ENCODE measurements at regions not wholly inside any gene's neighbourhood (a gene's known extent, or its start where the extent isn't known, plus 50 kb on each side); places are given as distances from the start of the nearest gene placed in this dataset.

DNA sequence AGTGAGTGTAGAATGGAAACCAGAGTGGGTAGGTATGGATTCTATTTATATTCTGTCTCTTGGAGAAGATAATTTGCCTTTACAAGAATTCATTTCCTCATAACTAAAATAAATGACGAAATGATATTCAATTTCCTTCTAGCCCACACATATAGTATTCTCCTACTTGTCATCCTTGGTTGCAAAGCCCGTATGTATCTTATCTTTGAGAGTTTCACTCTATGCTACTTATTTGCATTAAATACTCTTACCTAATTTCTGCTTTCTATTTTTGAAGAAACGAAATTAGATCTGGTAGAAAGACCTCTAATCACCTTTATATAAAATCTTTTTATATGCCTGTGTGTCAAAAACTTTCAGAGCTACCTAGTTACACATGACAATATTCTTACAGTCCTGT lies 457.7 kb downstream of the NKX6-1 start:
- TF ChIP-seq POLR2A (IDR thresholded peaks at IDR 0.05; ENCODE audit: low read depth, low read length) = no peak
- TF ChIP-seq RAD21 (IDR thresholded peaks at IDR 0.05; ENCODE audit: low read length) = no peak
- TF ChIP-seq NFE2L2 (IDR thresholded peaks at IDR 0.05; ENCODE audit: low read depth, low read length) = no peak
- TF ChIP-seq, protein P1, sequence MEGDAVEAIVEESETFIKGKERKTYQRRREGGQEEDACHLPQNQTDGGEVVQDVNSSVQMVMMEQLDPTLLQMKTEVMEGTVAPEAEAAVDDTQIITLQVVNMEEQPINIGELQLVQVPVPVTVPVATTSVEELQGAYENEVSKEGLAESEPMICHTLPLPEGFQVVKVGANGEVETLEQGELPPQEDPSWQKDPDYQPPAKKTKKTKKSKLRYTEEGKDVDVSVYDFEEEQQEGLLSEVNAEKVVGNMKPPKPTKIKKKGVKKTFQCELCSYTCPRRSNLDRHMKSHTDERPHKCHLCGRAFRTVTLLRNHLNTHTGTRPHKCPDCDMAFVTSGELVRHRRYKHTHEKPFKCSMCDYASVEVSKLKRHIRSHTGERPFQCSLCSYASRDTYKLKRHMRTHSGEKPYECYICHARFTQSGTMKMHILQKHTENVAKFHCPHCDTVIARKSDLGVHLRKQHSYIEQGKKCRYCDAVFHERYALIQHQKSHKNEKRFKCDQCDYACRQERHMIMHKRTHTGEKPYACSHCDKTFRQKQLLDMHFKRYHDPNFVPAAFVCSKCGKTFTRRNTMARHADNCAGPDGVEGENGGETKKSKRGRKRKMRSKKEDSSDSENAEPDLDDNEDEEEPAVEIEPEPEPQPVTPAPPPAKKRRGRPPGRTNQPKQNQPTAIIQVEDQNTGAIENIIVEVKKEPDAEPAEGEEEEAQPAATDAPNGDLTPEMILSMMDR (conservative IDR thresholded peaks at IDR 0.05; ENCODE audit: low read depth, low read length) = no peak
- TF ChIP-seq FOS (IDR thresholded peaks at IDR 0.05; ENCODE audit: low read depth, low read length) = no peak
- TF ChIP-seq MAFK (IDR thresholded peaks at IDR 0.05; ENCODE audit: low read depth, low read length) = no peak
- no peak for TF ChIP-seq RCOR1 (IDR thresholded peaks at IDR 0.05; ENCODE audit: insufficient replicate concordance, low read length)
- no peak for TF ChIP-seq SMC3 (IDR thresholded peaks at IDR 0.05; ENCODE audit: low read depth, low read length)
- TF ChIP-seq, protein P2, sequence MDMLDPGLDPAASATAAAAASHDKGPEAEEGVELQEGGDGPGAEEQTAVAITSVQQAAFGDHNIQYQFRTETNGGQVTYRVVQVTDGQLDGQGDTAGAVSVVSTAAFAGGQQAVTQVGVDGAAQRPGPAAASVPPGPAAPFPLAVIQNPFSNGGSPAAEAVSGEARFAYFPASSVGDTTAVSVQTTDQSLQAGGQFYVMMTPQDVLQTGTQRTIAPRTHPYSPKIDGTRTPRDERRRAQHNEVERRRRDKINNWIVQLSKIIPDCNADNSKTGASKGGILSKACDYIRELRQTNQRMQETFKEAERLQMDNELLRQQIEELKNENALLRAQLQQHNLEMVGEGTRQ (IDR thresholded peaks at IDR 0.05; ENCODE audit: low read depth, low read length) = no peak
- TF ChIP-seq RFX5 (IDR thresholded peaks at IDR 0.05; ENCODE audit: low read depth, low read length) = no peak
- TF ChIP-seq BHLHE40 (IDR thresholded peaks at IDR 0.05; ENCODE audit: low read depth, low read length) = no peak
- TF ChIP-seq, protein P3, sequence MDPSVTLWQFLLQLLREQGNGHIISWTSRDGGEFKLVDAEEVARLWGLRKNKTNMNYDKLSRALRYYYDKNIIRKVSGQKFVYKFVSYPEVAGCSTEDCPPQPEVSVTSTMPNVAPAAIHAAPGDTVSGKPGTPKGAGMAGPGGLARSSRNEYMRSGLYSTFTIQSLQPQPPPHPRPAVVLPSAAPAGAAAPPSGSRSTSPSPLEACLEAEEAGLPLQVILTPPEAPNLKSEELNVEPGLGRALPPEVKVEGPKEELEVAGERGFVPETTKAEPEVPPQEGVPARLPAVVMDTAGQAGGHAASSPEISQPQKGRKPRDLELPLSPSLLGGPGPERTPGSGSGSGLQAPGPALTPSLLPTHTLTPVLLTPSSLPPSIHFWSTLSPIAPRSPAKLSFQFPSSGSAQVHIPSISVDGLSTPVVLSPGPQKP (IDR thresholded peaks at IDR 0.05; ENCODE audit: borderline replicate concordance, low read depth, low read length) = no peak
- TF ChIP-seq MXI1 (IDR thresholded peaks at IDR 0.05; ENCODE audit: borderline replicate concordance, low read depth, low read length) = no peak

Measured in IMR-90 (cell line).